Psoas muscle (tissue), 7 donors: ENCODE measurements at regions not wholly inside any gene's neighbourhood (a gene's known extent, or its start where the extent isn't known, plus 50 kb on each side); places are given as distances from the start of the nearest gene placed in this dataset.

Experiments
- ATAC-seq, 4 donors: fragments of 200-7000 bp; cut with Tn5 transposase; one replicate each; pipeline ENCODE4 v1.9.1; 2020; ENCODE audit warnings: moderate library complexity in 3 of 4, mild to moderate bottlenecking in 2 of 4
- DNase-seq, 2 donors: peaks; one replicate each; pipeline ENCODE4 v3.0.0-alpha.2; 2020
- H3K27ac ChIP-seq: fragments of 200-600 bp; one replicate; pipeline ENCODE4 v1.8.0; 2022
- H3K27me3 ChIP-seq, 3 donors: fragments of 200-600 bp in 1 of 3; one replicate each; pipeline versions ENCODE4 v1.6.1 to v1.8.0; 2013 to 2022; ENCODE audit warnings: low read length in 2 of 3, mild to moderate bottlenecking in 2 of 3, moderate library complexity in 1 of 3; ENCODE audit not compliant: insufficient read depth in 3 of 3
- H3K36me3 ChIP-seq, 2 donors: fragments of 200-600 bp in 1 of 2; one replicate each; pipeline versions ENCODE4 v1.6.1 to v1.8.0; 2013 to 2022; ENCODE audit warnings: low read depth in 1 of 2, mild to moderate bottlenecking in 1 of 2, moderate library complexity in 1 of 2; ENCODE audit not compliant: insufficient read depth in 1 of 2
- H3K4me1 ChIP-seq: fragments of 200-600 bp; one replicate; pipeline ENCODE4 v1.8.0; 2022
- H3K4me3 ChIP-seq: fragments of 200-600 bp; one replicate; pipeline ENCODE4 v1.8.0; 2022; ENCODE audit warnings: mild to moderate bottlenecking
- H3K9me3 ChIP-seq: fragments of 200-600 bp; one replicate; pipeline ENCODE4 v1.8.0; 2022
- WGBS, 3 donors: extraction: QIAGEN DNeasy Blood & Tissue Kit; methylation state at CpG; one replicate each; pipeline versions ENCODE4 v1.1.6 to v1.1.7; 2013; 5-methylcytosine and 5-hydroxymethylcytosine counted together
- intact Hi-C, 2 donors: fragments of 100-400 bp; cut with DNase I; formaldehyde crosslinking; loops; one replicate each; pipeline versions ENCODE4 v1.11.0 to v1.14.2; 2022
- TF ChIP-seq, protein P1 (sequence below): fragments of 200-600 bp; IDR thresholded peaks from one replicate; pipeline ENCODE4 v1.8.0; 2022; ENCODE audit warnings: antibody characterized with exemption
- donor health status: healthy with polysubstance abuse.
- donor health status: DM: no; HTN: no; CAD: no; lungs with moderate emphysema.
- donor health status: Bipolar disorder and iron deficiency.
- donor health status: healthy.
- donor health status: DM: yes; HTN: yes; CAD: no.
- donor health status: DM: no; HTN: no; CAD: no.
- donor health status: DM: yes; HTN: yes; CAD: no.

DNA sequence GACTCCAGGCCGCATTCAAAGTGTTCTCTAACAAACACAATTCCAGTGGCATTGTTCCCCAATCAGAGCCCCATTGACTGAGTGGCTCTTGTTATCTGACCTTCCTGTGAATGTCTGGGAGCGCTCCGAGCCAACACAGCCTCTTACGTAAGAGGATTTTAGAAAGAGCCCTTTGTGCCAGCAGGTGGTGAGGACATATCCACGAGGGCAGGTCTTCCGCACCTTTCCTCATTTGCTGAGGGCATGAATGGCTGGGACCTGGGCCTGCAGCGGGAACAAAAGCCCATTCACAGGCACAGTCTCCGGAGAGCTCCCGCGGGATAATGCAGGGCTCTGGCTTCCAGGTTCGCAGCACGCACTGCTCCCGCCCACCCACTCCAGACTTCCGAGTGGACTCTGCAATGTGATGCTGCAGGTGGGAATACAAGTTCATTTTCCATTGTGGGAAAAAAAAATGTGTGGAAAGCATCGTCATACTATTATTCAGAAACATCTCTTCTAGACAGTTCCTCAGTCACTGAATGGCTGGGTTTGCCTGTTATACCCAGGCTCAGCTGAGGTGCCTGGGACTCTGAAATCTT, 295.0 kb upstream of the IGFBP3 start:
- no peaks in the 10 kb centered on the region for H3K9me3 ChIP-seq
- peak overlapping the region; percentile 3 for H3K27ac ChIP-seq
- H3K4me1 ChIP-seq: no peaks in the 10 kb centered on the region
- H3K27me3 ChIP-seq: no peaks in the 10 kb centered on the region
- intact Hi-C loops: no loop called here
- DNase-seq (peak in 1 of 2 donors; percentile 52), ATAC-seq (no peak)
- H3K4me3 ChIP-seq: no peak overlapping the region
- WGBS, 3 donors: 52 to 58% (median 55%) methylated on average over 15 of the region's 15 CpGs
- TF ChIP-seq, protein P1, sequence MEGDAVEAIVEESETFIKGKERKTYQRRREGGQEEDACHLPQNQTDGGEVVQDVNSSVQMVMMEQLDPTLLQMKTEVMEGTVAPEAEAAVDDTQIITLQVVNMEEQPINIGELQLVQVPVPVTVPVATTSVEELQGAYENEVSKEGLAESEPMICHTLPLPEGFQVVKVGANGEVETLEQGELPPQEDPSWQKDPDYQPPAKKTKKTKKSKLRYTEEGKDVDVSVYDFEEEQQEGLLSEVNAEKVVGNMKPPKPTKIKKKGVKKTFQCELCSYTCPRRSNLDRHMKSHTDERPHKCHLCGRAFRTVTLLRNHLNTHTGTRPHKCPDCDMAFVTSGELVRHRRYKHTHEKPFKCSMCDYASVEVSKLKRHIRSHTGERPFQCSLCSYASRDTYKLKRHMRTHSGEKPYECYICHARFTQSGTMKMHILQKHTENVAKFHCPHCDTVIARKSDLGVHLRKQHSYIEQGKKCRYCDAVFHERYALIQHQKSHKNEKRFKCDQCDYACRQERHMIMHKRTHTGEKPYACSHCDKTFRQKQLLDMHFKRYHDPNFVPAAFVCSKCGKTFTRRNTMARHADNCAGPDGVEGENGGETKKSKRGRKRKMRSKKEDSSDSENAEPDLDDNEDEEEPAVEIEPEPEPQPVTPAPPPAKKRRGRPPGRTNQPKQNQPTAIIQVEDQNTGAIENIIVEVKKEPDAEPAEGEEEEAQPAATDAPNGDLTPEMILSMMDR: no peak
- H3K36me3 ChIP-seq: no peaks in the 10 kb centered on the region

DNA sequence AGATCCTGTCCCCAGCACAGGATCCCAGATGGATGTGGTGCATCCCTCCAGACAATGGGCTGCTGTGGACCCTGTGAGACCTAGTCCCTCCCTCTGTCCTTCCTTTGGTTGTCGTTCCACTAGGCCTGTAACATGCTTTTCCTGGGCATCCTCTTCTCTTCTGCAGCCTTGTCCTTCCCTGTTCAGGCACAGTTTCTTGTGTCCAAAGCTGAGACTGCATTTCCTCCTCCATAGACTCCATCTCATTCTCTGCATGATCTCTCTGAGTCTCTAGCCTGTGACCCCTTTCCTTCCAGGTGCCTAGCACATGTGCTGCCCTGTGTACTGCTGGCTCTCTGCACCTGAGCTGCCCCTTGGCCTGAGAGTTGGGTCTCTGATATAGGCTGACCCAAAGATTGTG, 293.5 kb upstream of the IGFBP3 start:
- Histone ChIP-seq H3K4me1 (no peaks in the 10 kb centered on the region), H3K27ac (no peak overlapping the region), H3K9me3 (no peaks in the 10 kb centered on the region), H3K27me3 (no peaks in the 10 kb centered on the region), H3K4me3 (no peak overlapping the region), H3K36me3 (no peaks in the 10 kb centered on the region)
- WGBS, 3 donors: 67 to 79% (median 77%) methylated on average over 1 of the region's 1 CpG
- TF ChIP-seq, protein P1: no peak
- no peak for DNase-seq
- intact Hi-C loops: no loop called here
- ATAC-seq: no peak

DNA sequence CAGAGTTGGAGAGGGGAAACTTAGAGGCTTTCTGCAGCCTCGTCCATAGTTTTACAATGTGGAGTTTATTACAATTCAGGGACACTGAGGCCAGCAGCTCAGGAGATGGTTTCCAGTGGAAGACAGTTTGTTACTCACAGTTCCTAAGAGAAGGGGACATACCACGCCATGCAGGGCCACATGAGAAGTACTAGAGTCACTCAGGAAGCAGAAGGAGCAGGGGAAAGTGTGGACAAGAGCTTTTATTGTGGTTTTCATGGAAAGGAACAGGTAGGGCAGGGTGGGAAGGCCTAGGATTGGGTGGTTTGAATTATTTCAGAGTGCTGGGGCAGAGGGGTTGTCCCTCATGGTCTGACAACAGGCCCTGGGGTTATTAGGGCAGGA, 292.1 kb upstream of the IGFBP3 start:
- no peaks in the 10 kb centered on the region for H3K4me1 ChIP-seq
- ATAC-seq: no peak
- H3K4me3 ChIP-seq: no peak overlapping the region
- intact Hi-C loops: no loop called here
- no peaks in the 10 kb centered on the region for H3K27me3 ChIP-seq
- DNase-seq: no peak
- TF ChIP-seq, protein P1: no peak
- H3K27ac ChIP-seq: no peak overlapping the region
- WGBS, 3 donors: 63 to 92% (median 83%) methylated on average over 2 of the region's 2 CpGs
- no peaks in the 10 kb centered on the region for H3K9me3 ChIP-seq
- H3K36me3 ChIP-seq: no peaks in the 10 kb centered on the region

DNA sequence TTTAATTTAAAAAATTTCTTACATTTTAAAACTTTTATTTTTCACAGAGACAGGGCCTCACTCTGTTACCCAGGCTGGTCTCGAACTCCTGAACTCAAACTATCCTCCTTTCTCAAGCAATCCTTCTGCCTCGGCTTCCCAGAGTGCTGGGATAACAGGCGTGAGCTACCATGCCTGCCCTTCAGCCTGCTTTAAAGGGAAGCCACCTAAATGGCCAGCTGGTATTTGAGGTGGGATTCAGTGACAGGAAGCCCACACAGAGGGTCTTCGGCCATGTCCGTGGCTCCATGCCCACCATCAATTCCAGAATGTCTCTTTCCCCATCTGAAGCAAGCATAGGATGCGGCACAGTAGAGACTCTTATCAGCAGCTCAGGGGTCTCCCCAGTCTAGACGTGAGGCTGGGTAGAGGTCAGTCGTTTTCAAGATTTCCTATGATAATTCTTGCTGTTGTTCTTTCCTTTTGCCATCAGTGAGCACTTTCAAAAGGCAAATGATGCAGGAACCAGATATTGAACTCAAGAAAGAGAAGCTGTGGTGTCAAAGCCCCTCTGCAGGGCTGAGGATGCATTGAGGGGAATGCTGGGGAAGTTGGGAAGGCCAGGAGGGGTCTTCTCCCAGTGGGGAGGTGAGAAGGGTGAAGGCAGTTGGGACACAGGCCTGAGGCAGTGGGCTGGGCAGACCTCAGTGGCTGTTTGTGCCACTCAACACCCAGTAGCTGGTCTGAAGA, 291.5 kb upstream of the IGFBP3 start:
- H3K4me1 ChIP-seq: no peaks in the 10 kb centered on the region
- no peaks in the 10 kb centered on the region for H3K36me3 ChIP-seq
- no peaks in the 10 kb centered on the region for H3K27me3 ChIP-seq
- no peak overlapping the region for H3K4me3 ChIP-seq
- TF ChIP-seq, protein P1: no peak
- WGBS, 3 donors: 70 to 84% (median 83%) methylated on average over 8 of the region's 8 CpGs
- H3K9me3 ChIP-seq: no peaks in the 10 kb centered on the region
- ATAC-seq (no peak), DNase-seq (no peak)
- intact Hi-C loops: no loop called here
- no peak overlapping the region for H3K27ac ChIP-seq

DNA sequence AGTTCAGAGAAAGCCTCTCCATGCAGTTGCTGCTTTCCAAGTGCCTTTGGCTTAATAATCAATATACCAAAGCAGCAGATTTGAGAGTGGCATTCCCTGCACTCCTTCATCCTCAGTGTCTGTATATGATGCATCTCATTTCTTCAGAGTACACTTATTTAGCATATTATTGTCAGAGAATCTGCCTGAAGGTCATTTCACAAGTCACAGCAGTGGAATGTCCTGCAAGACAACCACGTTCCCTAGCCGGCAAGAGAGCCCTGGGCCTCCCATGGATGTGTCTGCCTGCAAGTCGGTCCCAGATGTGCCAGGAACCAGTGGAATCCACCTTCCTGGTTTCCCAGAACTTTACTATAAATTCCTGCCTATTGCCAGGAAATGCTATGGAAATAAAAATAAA, 289.4 kb upstream of the IGFBP3 start:
- H3K9me3 ChIP-seq: no peaks in the 10 kb centered on the region
- no peaks in the 10 kb centered on the region for H3K36me3 ChIP-seq
- TF ChIP-seq, protein P1: no peak
- H3K27ac ChIP-seq: no peak overlapping the region
- H3K27me3 ChIP-seq: no peaks in the 10 kb centered on the region
- intact Hi-C loops: no loop called here
- no peak for ATAC-seq
- no peak for DNase-seq
- WGBS, 3 donors: 66 to 82% (median 77%) methylated on average over 3 of the region's 3 CpGs
- H3K4me1 ChIP-seq: no peaks in the 10 kb centered on the region
- no peak overlapping the region for H3K4me3 ChIP-seq
